ENCODE measurements at regions not wholly inside any gene's neighbourhood (a gene's known extent, or its start where the extent isn't known, plus 50 kb on each side); places are given as distances from the start of the nearest gene placed in this dataset.

GRCh38 chr10:58970160-58970915 is 206.1 kb upstream of the PHYHIPL start:
- DNase-seq (ENCODE audit: low read depth): no peak

DNA sequence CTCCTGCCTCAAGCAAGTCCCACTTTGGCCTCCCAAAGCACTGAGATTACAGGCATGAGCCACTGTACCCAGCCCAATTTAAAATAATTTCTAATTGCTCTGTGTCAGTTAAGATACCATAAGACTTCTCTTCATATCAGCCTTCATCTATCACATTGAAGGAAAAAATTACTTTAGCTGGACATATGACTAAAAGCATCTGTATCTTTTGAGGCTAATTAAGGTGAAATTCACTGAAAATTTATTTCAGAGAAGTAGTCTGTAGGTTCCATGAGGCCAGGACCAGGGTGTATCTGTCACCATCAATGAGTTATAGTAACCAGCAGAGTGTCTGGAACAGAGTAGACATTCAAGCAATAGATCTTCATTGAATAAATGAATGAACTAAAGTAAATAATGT is 205.2 kb upstream of the PHYHIPL start:
- no peak for DNase-seq (ENCODE audit: low read depth)

- DNase-seq (ENCODE audit: low read depth): no peak
These were observed 204.5 kb upstream of the PHYHIPL start for GRCh38 chr10:58971796-58972491.

DNA sequence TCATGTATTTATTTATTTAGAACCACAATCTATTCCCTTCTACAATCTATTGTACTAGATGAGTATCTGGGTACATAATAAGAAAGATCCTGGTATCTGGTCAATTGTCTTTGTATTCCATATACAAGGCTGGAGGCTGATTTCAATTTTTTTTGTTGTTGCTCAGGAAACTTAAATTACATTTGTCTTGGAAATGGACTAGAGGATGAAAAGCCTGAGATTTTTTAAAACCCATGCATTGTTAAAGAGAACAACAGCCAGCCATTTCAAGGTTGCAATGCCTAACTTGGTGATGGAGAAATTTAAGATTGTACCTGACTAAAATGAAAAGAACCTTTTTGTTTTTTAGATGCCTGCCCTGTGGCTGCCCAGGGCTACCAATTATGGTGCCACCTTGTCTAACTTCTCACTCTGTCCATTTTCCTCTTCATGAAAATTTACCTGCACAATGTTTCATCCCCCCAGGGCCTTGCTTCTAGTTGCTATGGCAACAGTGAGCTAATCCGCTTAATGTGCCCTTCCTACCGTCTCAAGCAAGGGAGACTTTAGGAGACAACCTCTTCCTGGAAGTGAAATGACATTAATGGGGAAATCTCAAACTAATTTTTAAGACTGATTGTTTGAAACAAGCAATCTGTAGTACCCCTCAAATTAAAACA is 203.7 kb upstream of the PHYHIPL start:
- no peak for DNase-seq (ENCODE audit: low read depth)

GRCh38 chr10:58973235-58973595 is 203.2 kb upstream of the PHYHIPL start:
- DNase-seq (ENCODE audit: low read depth): no peak

DNA sequence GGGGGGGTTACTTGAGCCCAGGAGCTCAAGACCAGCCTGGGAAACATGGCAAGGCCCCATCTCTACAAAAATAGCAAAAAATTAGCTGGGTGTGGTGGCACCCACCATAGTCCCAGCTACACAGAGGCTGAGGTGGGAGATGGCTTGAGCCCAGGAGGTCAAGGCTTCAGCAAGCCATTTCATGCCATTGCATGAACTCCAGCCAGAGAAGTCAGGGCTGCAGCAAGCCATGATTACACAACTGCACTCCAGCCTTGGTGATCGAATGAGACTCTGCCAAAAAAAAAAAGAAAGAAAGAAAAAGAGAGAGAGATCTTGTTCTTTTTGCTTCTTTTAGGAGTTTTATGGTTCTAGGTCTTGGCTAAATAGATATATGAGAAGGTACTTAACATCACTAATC is 200.2 kb upstream of the PHYHIPL start:
- no peak for DNase-seq (ENCODE audit: low read depth)

- DNase-seq (ENCODE audit: low read depth): no peak
These were observed 196.7 kb upstream of the PHYHIPL start for GRCh38 chr10:58979711-58980110.

DNA sequence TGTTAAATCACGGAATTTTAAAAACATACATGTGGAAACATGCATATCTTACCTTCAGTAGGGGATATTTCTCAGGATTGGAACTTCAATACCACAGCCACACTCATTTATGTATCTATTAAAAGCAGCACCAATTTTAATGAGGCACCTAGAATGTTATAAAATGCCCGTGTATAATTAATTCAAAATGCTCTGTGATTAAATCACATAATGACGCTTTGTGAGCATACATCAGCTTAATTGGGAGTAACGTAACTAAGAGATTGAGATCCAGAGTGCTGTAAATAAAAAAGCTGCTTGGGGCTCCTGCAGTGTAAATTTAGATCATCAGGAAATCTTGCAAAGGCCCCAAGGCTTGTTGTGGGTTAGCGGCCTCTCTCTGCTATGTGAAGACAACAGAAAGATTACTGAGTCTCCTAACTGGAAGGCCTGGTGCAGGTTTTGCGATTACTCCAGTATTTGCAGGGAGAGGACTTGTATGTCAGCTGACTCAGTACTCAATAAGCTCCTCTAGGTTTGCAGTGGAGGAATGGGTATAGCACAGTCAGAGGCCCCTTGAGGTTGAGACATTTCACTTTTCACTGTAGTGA is 195.5 kb upstream of the PHYHIPL start:
- DNase-seq (ENCODE audit: low read depth): no peak

- DNase-seq (ENCODE audit: low read depth): no peak
These were observed 194.6 kb upstream of the PHYHIPL start for GRCh38 chr10:58981846-58982245.

- DNase-seq (ENCODE audit: low read depth): no peak
These were observed 193.8 kb upstream of the PHYHIPL start for GRCh38 chr10:58982470-58983239.

GRCh38 chr10:58985216-58985615 is 191.2 kb upstream of the PHYHIPL start:
- DNase-seq (ENCODE audit: low read depth): no peak

DNA sequence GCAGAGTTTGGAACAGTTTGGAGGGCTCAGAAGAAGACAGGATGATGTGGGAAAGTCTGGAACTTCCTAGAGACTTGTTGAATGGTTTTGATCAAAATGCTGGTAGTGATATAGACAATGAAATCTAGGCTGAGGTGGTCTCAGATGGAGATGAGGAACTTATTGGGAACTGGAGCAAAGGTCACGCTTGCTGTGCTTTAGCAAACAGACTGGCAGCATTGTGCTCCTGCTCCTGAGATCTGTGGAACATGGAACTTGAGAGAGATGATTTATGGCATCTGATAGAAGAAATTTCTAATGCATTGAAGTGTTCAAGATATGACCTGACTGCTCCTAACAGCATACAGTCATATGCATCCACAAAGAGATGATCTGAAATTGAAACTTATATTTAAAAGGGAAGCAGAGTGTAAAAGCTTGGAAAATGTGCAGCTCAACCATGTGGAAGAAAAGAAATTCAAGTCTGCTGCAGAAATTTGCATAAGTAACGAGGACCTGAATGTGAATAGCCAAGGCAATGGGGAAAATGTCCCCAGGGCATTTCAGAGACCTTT is 186.9 kb upstream of the PHYHIPL start:
- DNase-seq (ENCODE audit: low read depth): no peak

DNA sequence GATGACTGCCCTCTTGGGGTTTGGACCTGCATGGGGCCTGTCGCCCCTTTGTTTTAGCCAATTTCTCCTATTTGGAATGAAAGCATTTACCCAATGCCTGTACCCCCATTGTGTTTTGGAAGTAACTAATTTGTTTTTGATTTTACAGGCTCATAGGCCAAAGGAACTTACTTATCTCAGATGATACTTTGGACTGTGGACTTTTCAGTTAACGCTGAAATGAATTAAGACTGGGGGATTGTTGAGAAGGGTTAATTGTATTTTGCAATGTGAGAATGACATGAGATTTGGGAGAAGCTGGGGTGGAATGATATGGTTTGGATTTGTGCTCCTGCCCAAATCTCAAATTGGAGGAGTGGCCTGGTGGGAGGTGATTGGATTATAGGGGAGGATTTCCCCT is 185.8 kb upstream of the PHYHIPL start:
- DNase-seq (ENCODE audit: low read depth): no peak

DNA sequence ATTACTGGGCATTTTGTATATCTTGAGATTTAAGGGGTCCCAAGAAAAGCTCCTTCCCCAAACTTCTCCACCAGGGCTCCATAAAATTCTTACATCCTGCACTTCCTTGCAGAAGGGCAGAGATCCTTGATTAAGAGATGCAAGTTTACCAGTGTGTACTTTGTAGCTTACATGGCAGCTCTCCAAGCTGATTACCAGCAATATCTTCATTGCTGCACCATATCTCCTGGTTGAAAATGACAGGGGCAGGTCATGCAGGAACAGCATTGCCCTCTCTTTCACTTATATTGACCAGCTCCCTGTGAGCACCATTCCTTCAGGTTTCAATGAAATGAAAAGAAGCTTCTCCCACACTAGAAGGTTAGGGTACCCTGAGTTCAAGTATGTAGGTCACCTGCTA is 184.6 kb upstream of the PHYHIPL start:
- no peak for DNase-seq (ENCODE audit: low read depth)

DNA sequence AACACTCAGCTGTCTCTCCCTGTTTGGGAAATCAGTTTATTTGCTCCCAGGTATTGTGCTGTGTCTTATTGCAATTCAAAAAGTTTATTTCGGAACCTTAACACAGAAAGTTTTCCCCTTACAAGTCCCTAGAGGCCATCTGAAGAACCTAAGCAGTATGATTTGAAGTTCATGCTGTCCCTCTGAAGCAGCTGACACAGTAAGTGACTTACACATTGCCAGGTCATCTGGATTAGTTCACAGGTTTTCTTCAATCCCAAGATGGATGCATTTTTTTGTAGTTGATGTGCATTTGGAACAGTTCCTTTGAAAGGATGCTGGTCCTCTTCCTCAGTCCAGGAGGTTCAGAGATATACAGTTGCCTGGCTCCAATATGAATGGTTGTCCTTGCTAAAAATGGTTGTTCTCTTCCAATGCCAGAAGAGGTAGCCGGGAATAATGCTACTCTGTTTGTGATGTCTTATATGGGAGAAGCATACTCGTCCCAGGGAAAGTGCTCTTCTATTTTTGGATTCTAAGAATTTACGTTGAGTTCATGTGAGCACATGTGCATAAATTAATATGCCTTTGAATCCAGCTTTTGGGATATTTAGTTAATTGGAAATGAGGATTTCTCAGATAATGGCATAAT is 183.5 kb upstream of the PHYHIPL start:
- DNase-seq (ENCODE audit: low read depth): no peak

- DNase-seq (ENCODE audit: low read depth): no peak
These were observed 182.8 kb upstream of the PHYHIPL start for GRCh38 chr10:58993480-58994221.

GRCh38 chr10:58994226-58995057 is 182.0 kb upstream of the PHYHIPL start:
- DNase-seq (ENCODE audit: low read depth): no peak

GRCh38 chr10:58995058-58995596 is 181.3 kb upstream of the PHYHIPL start:
- DNase-seq (ENCODE audit: low read depth): no peak

- DNase-seq (ENCODE audit: low read depth): no peak
These were observed 180.4 kb upstream of the PHYHIPL start for GRCh38 chr10:58996063-58996462.

All from stromal cell of bone marrow (primary cell).